GM10248 (cell line): ENCODE measurements at regions not wholly inside any gene's neighbourhood (a gene's known extent, or its start where the extent isn't known, plus 50 kb on each side); places are given as distances from the start of the nearest gene placed in this dataset.

Experiments used
- CTCF ChIA-PET: fragments of 300-600 bp; sonication (Branson Sonifier 250); formaldehyde crosslinking; extraction: SDS; loops from one replicate; lab custom pipeline; 2021; ENCODE audit warnings: antibody characterized with exemption; lab: Yijun Ruan, JAX
- POLR2A ChIA-PET: fragments of 350-650 bp; sonication (Branson Sonifier 250); formaldehyde crosslinking; extraction: SDS; loops from one replicate; lab custom pipeline; 2020; ENCODE audit warnings: antibody characterized with exemption; lab: Yijun Ruan, JAX
- DNase-seq: peaks from one replicate; pipeline ENCODE4 v3.0.0; 2012; ENCODE audit errors: extremely low spot score
- CTCF ChIP-seq: IDR thresholded peaks from 2 replicates; pipeline ENCODE4 v1.5.1; 2012; ENCODE audit warnings: mild to moderate bottlenecking, low read depth; ENCODE audit errors: extremely low read depth, missing control alignments, control extremely low read depth

- TF ChIP-seq CTCF, result no peak
- no peak for DNase-seq
- ChIA-PET CTCF (no interaction called here), POLR2A (no interaction called here)
Measured at GRCh38 chr18:73318739-73319479, 451.1 kb upstream of the NETO1 start.

GRCh38 chr18:73316513-73316912 lies 448.7 kb upstream of the NETO1 start:
- POLR2A ChIA-PET, result no interaction called here
- no peak for TF ChIP-seq CTCF
- DNase-seq, result no peak
- CTCF ChIA-PET, result no interaction called here

GRCh38 chr18:73315381-73315780 lies 447.6 kb upstream of the NETO1 start:
- no peak for DNase-seq
- POLR2A ChIA-PET, result no interaction called here
- CTCF ChIA-PET, result no interaction called here
- TF ChIP-seq CTCF, result no peak

DNA sequence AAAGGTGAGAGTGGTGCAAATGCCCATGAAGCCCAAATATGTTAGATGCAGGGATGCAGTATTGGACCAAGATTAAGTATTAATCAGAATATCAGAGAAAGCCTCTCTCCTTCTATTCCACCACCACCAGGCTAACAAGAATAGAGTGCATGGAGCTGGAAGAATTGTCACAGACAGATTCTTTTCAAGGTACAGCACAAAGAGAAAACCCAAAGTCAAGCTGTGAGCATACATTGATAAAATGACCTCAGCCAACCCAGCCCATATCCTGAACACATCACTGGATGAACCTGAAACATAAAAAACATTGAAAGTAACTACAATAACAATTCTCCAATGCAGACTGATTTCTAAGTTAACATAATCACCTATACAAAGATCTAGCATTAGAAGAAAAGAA lies 445.7 kb upstream of the NETO1 start:
- POLR2A ChIA-PET, result no interaction called here
- no peak for TF ChIP-seq CTCF
- DNase-seq, result no peak
- CTCF ChIA-PET, result no interaction called here

DNA sequence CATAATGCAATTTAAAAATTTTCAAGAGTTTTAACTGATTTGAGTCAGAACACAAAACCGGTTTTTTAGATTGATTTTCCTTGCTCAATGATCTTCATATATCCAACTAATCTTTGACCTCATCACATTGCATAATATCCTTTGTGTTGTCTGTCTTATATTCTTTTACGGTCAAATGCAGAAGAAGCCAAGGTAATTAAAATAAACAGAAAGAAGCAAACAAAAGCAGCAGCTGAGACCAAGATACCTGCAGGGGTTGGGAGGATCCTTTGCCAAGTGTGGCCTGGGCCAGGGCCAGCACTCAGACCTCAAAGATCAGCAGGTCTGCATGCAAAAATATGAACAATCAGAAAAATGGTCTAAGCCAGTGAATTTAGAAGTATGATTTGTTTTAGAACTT lies 428.9 kb upstream of the NETO1 start:
- TF ChIP-seq CTCF, result no peak
- no peak for DNase-seq
- ChIA-PET POLR2A (no interaction called here), CTCF (no interaction called here)

DNA sequence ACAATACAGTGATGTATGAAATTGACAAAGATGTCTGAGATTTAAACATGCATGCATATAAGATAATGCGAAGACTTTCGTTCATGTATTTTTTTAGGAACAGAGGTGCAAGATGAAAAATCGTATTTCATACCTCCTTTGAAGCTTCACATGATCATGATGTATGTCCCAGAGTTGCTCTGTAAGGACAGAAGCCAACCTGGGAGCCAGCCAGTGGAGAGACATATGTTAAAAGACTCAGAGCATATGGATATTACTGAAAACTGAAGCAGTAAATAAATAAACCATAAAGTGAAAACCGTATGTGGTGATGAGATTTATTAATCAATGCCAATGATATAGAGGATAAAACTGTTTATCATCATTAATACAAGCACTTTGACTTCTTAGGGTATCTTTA lies 424.4 kb upstream of the NETO1 start:
- POLR2A ChIA-PET, result no interaction called here
- DNase-seq, result no peak
- CTCF ChIA-PET, result no interaction called here
- TF ChIP-seq CTCF, result no peak
